Cardiac muscle cell (in vitro differentiated cells and primary cell): ENCODE measurements at regions not wholly inside any gene's neighbourhood (a gene's known extent, or its start where the extent isn't known, plus 50 kb on each side); places are given as distances from the start of the nearest gene placed in this dataset.

Experiments
- DNase-seq, 2 donors: peaks; one replicate each; pipeline versions ENCODE4 v3.0.0 to v3.0.0-alpha.2; 2010 to 2017; ENCODE audit warnings: low read depth in 1 of 2, low spot score in 1 of 2
- H3K27ac ChIP-seq: fragments of 200-600 bp; sonication (generic); 2 replicates; pipeline ENCODE4 v1.5.1; 2016
- H3K27me3 ChIP-seq: fragments of 200-600 bp; sonication (generic); 2 replicates; pipeline ENCODE4 v1.6.0; 2016; ENCODE audit warnings: control low read depth
- H3K36me3 ChIP-seq: fragments of 200-600 bp; sonication (generic); 2 replicates; pipeline ENCODE4 v1.5.1; 2016; ENCODE audit warnings: control low read depth
- H3K4me1 ChIP-seq: fragments of 200-600 bp; sonication (generic); 2 replicates; pipeline ENCODE4 v1.8.1; 2017; ENCODE audit warnings: low read depth, mild to moderate bottlenecking, mixed run types
- H3K4me3 ChIP-seq: fragments of 200-600 bp; sonication (generic); 2 replicates; pipeline ENCODE4 v1.5.1; 2016; ENCODE audit warnings: mild to moderate bottlenecking
- H3K9me3 ChIP-seq: fragments of 200-600 bp; sonication (generic); 2 replicates; pipeline ENCODE4 v1.5.1; 2017; ENCODE audit warnings: low read depth, mild to moderate bottlenecking, control low read depth
- CTCF ChIP-seq: IDR thresholded peaks from 2 replicates; pipeline ENCODE4 v1.5.1; 2012; ENCODE audit warnings: low read depth, mild to moderate bottlenecking, low read length

- no peak overlapping the region for H3K4me3 ChIP-seq
- no peak for DNase-seq
- H3K27me3 ChIP-seq, result no peaks in the 10 kb centered on the region
- H3K27ac ChIP-seq, result no peak overlapping the region
- TF ChIP-seq CTCF, result no peak
- no peaks in the 10 kb centered on the region for H3K4me1 ChIP-seq
- H3K36me3 ChIP-seq, result no peaks in the 10 kb centered on the region
- H3K9me3 ChIP-seq, result no peaks in the 10 kb centered on the region
These were observed 1067.9 kb upstream of the EEF2KMT start for GRCh38 chr16:6165330-6165979.

GRCh38 chr16:6160871-6161270, 1063.3 kb upstream of the EEF2KMT start:
- Histone ChIP-seq H3K36me3 (no peaks in the 10 kb centered on the region), H3K4me1 (no peaks in the 10 kb centered on the region), H3K27me3 (no peaks in the 10 kb centered on the region), H3K4me3 (no peak overlapping the region), H3K27ac (no peak overlapping the region), H3K9me3 (no peaks in the 10 kb centered on the region)
- DNase-seq, result no peak
- no peak for TF ChIP-seq CTCF

- Histone ChIP-seq H3K27ac (no peak overlapping the region), H3K4me1 (no peaks in the 10 kb centered on the region), H3K9me3 (no peaks in the 10 kb centered on the region), H3K27me3 (no peaks in the 10 kb centered on the region), H3K4me3 (no peak overlapping the region), H3K36me3 (no peaks in the 10 kb centered on the region)
- TF ChIP-seq CTCF, result no peak
- DNase-seq, result no peak
These were observed 1062.7 kb upstream of the EEF2KMT start for GRCh38 chr16:6160303-6160702.

GRCh38 chr16:6157806-6158205, 1060.2 kb upstream of the EEF2KMT start:
- H3K9me3 ChIP-seq, result no peaks in the 10 kb centered on the region
- H3K36me3 ChIP-seq, result no peaks in the 10 kb centered on the region
- H3K4me3 ChIP-seq, result no peak overlapping the region
- no peak for TF ChIP-seq CTCF
- H3K4me1 ChIP-seq, result no peaks in the 10 kb centered on the region
- no peaks in the 10 kb centered on the region for H3K27me3 ChIP-seq
- DNase-seq, result no peak
- no peak overlapping the region for H3K27ac ChIP-seq

- Histone ChIP-seq H3K4me1 (no peaks in the 10 kb centered on the region), H3K27me3 (no peaks in the 10 kb centered on the region), H3K4me3 (no peak overlapping the region), H3K9me3 (no peaks in the 10 kb centered on the region), H3K36me3 (no peaks in the 10 kb centered on the region), H3K27ac (no peak overlapping the region)
- no peak for DNase-seq
- no peak for TF ChIP-seq CTCF
These were observed 1057.7 kb upstream of the EEF2KMT start for GRCh38 chr16:6155271-6155670.

- Histone ChIP-seq H3K4me1 (no peaks in the 10 kb centered on the region), H3K27me3 (no peaks in the 10 kb centered on the region), H3K36me3 (no peaks in the 10 kb centered on the region), H3K9me3 (no peaks in the 10 kb centered on the region), H3K4me3 (no peak overlapping the region), H3K27ac (no peak overlapping the region)
- TF ChIP-seq CTCF, result no peak
- no peak for DNase-seq
These were observed 1056.3 kb upstream of the EEF2KMT start for GRCh38 chr16:6153901-6154300.
